Endothelial cell of umbilical vein (primary cell): ENCODE measurements at regions not wholly inside any gene's neighbourhood (a gene's known extent, or its start where the extent isn't known, plus 50 kb on each side); places are given as distances from the start of the nearest gene placed in this dataset.

Experiments used
- BruUV-seq: library from RNA; stranded (reverse); fragments of 400-500 nt; replicated peaks from 2 replicates; lab custom pipeline; 2021; lab: Mats Ljungman, UMichigan
- CTCF ChIA-PET: fragments of 300-600, 350-600 bp; sonication (Branson Sonifier 250); formaldehyde crosslinking; loops from one replicate; lab custom pipeline; 2021; ENCODE audit warnings: antibody characterized with exemption, inconsistent platforms; lab: Charles Lee
- POLR2A ChIA-PET: fragments of 300-600, 350-600 bp; sonication (Branson Sonifier 250); formaldehyde crosslinking; loops from one replicate; lab custom pipeline; 2021; ENCODE audit warnings: antibody characterized with exemption, inconsistent platforms; lab: Charles Lee
- DNase-seq: peaks from one replicate; pipeline ENCODE4 v3.0.0-alpha.2; 2011; ENCODE audit warnings: low read depth, low spot score
- FAIRE-seq: peaks from 2 replicates; lab custom pipeline; 2011; peaks lifted over from hg19 to GRCh38; lab: Jason Lieb, UNC
- H2AFZ ChIP-seq: 2 replicates; pipeline ENCODE4 v1.6.0; 2012; ENCODE audit warnings: low read depth, low read length, control low read depth, inconsistent platforms
- H3K27ac ChIP-seq: 2 replicates; pipeline ENCODE4 v1.5.1; 2011; ENCODE audit warnings: low read depth, mild to moderate bottlenecking, control low read depth, low read length, moderate library complexity; ENCODE audit not compliant: insufficient read depth
- H3K27me3 ChIP-seq, 2 experiments: 2 replicates each; pipeline versions ENCODE4 v1.6.0 to v1.6.1; 2011; ENCODE audit warnings: low read length in 2 of 2, mixed read lengths in 1 of 2; ENCODE audit not compliant: control insufficient read depth in 2 of 2, insufficient read depth in 2 of 2
- H3K36me3 ChIP-seq, 2 experiments: 2 replicates in 1 of 2; 3 replicates in 1 of 2; pipeline ENCODE4 v1.5.1; 2011; ENCODE audit warnings: low read length in 2 of 2, mild to moderate bottlenecking in 1 of 2, moderate library complexity in 1 of 2; ENCODE audit not compliant: control insufficient read depth in 2 of 2, insufficient read depth in 2 of 2; ENCODE audit errors: extremely low read depth in 1 of 2
- H3K4me1 ChIP-seq: 3 replicates; pipeline ENCODE4 v1.5.1; 2011; ENCODE audit warnings: mild to moderate bottlenecking, low read length; ENCODE audit not compliant: control insufficient read depth, insufficient read depth; ENCODE audit errors: extremely low read depth
- H3K4me2 ChIP-seq: 2 replicates; pipeline ENCODE4 v1.6.1; 2011; ENCODE audit warnings: low read length, control low read depth, mixed read lengths; ENCODE audit not compliant: insufficient read depth
- H3K4me3 ChIP-seq, 3 experiments: fragments of 200-600 bp in 1 of 3; sonication (generic), shearing (Covaris generic) in 1 of 3; replicated peaks in 1 of 3; 2 replicates each; pipeline ENCODE4 v1.5.1; 2011 to 2016; ENCODE audit warnings: control low read depth in 3 of 3, low read length in 3 of 3, mild to moderate bottlenecking in 2 of 3, inconsistent platforms in 1 of 3, low read depth in 1 of 3, moderate library complexity in 1 of 3; ENCODE audit not compliant: insufficient read depth in 1 of 3
- H3K79me2 ChIP-seq: 2 replicates; pipeline ENCODE4 v1.6.0; 2012; ENCODE audit warnings: low read length, inconsistent platforms; ENCODE audit not compliant: control insufficient read depth, insufficient read depth
- H3K9ac ChIP-seq: replicated peaks from 2 replicates; pipeline ENCODE3; 2011; ENCODE audit warnings: low read length, control low read depth; ENCODE audit not compliant: insufficient read depth; ENCODE audit errors: extremely low read depth
- H3K9me1 ChIP-seq: replicated peaks from 3 replicates; pipeline ENCODE4 v1.6.0; 2011; ENCODE audit warnings: mild to moderate bottlenecking, low read length; ENCODE audit not compliant: control insufficient read depth, insufficient read depth; ENCODE audit errors: extremely low read depth
- H3K9me3 ChIP-seq: replicated peaks from 2 replicates; pipeline ENCODE4 v1.5.1; 2012; ENCODE audit warnings: low read length, inconsistent platforms; ENCODE audit not compliant: control insufficient read depth, insufficient read depth
- H4K20me1 ChIP-seq: replicated peaks from 2 replicates; pipeline ENCODE3; 2011; ENCODE audit warnings: mild to moderate bottlenecking, low read length; ENCODE audit not compliant: control insufficient read depth, insufficient read depth; ENCODE audit errors: extremely low read depth
- EZH2 ChIP-seq: IDR thresholded peaks from 2 replicates; pipeline ENCODE4 v1.6.1; 2012; ENCODE audit warnings: borderline replicate concordance, low read depth, mild to moderate bottlenecking, moderate library complexity, low read length, inconsistent platforms; ENCODE audit not compliant: severe bottlenecking
- FOS ChIP-seq: IDR thresholded peaks from 2 replicates; pipeline ENCODE4 v1.6.1; 2011; ENCODE audit warnings: mild to moderate bottlenecking, low read length, moderate library complexity, borderline replicate concordance; ENCODE audit not compliant: insufficient read depth
- GATA2 ChIP-seq: IDR thresholded peaks from 2 replicates; pipeline ENCODE4 v1.7.0; 2011; ENCODE audit warnings: low read depth, mild to moderate bottlenecking, moderate library complexity, mixed read lengths, low read length; ENCODE audit not compliant: insufficient read length, insufficient read depth
- JUN ChIP-seq: IDR thresholded peaks from 2 replicates; pipeline ENCODE4 v1.6.1; 2011; ENCODE audit warnings: borderline replicate concordance, low read depth; ENCODE audit not compliant: insufficient read length, insufficient read depth
- MYC ChIP-seq: IDR thresholded peaks from one replicate; pipeline ENCODE4 v1.6.1; 2011; ENCODE audit warnings: mild to moderate bottlenecking, low read depth, low read length
- POLR2A ChIP-seq: IDR thresholded peaks from 2 replicates; pipeline ENCODE4 v1.6.1; 2012; ENCODE audit warnings: low read depth, mild to moderate bottlenecking, control low read depth, low read length
- POLR2AphosphoS5 ChIP-seq: IDR thresholded peaks from 2 replicates; pipeline ENCODE4 v1.6.1; 2012; ENCODE audit warnings: low read depth, mild to moderate bottlenecking, control low read depth, low read length, moderate library complexity; ENCODE audit not compliant: insufficient read depth
- dilution Hi-C: fragments of 300-500 bp; cut with MboI; formaldehyde crosslinking; loops from one replicate; pipeline ENCODE4 v1.15.0; 2019; ENCODE audit warnings: low sequenced_read_pairs; ENCODE audit not compliant: extremely low pct_ligation_motif_present
- intact Hi-C: fragments of 100-400 bp; cut with micrococcal nuclease; formaldehyde crosslinking; loops from one replicate; pipeline ENCODE4 v1.10.0; 2022
- TF ChIP-seq, protein P1 (sequence below), 2 donors: IDR thresholded peaks; 1 replicate in 1 of 2; 2 replicates in 1 of 2; pipeline ENCODE4 v1.5.1; 2011; ENCODE audit warnings: low read length in 2 of 2, mild to moderate bottlenecking in 2 of 2, moderate library complexity in 2 of 2, control low read depth in 1 of 2, inconsistent platforms in 1 of 2, low read depth in 1 of 2; ENCODE audit not compliant: insufficient read depth in 1 of 2; ENCODE audit errors: extremely low read depth in 1 of 2
- TF ChIP-seq, protein P2 (sequence below): IDR thresholded peaks from 2 replicates; pipeline ENCODE4 v1.6.1; 2011; ENCODE audit not compliant: insufficient read depth, insufficient read length

DNA sequence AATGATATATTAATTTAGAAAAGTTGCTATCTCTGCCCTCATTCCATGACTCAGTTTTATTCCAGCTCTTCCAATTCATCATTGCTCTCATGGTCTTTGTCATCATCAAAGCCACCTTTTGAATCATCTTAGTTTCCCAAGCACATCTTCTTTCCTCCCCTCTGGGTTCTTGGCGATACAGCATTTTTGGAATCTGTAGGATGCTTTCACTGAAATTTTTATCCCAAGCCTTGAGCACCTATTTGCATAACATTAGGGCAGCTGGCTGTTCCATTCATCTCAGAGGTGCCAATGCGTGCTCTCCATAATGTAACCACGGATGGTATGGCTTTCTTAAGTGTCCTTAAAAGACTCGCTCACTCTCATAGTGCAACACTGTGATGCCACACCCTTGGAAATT, 100.4 kb downstream of the SNX5 start:
- dilution Hi-C loops, result no loop called here
- BruUV-seq, result no TSS peak
- Histone ChIP-seq H3K9me1 (no peaks in the 10 kb centered on the region), H3K27me3 (peaks cover 16 to 24% of the 10 kb centered on the region in 2 experiments), H3K4me2 (no peak overlapping the region), H3K36me3 (no peaks in the 10 kb centered on the region), H3K4me3 (no peak overlapping the region), H2AFZ (no peak overlapping the region), H3K79me2 (no peaks in the 10 kb centered on the region), H3K4me1 (no peaks in the 10 kb centered on the region), H3K27ac (no peak overlapping the region), H4K20me1 (no peaks in the 10 kb centered on the region), H3K9ac (no peak overlapping the region), H3K9me3 (no peaks in the 10 kb centered on the region)
- no peak for DNase-seq
- TF ChIP-seq POLR2A (no peak), FOS (no peak), EZH2 (no peak), JUN (no peak), MYC (no peak), POLR2AphosphoS5 (no peak), GATA2 (no peak)
- TF ChIP-seq, protein P1, sequence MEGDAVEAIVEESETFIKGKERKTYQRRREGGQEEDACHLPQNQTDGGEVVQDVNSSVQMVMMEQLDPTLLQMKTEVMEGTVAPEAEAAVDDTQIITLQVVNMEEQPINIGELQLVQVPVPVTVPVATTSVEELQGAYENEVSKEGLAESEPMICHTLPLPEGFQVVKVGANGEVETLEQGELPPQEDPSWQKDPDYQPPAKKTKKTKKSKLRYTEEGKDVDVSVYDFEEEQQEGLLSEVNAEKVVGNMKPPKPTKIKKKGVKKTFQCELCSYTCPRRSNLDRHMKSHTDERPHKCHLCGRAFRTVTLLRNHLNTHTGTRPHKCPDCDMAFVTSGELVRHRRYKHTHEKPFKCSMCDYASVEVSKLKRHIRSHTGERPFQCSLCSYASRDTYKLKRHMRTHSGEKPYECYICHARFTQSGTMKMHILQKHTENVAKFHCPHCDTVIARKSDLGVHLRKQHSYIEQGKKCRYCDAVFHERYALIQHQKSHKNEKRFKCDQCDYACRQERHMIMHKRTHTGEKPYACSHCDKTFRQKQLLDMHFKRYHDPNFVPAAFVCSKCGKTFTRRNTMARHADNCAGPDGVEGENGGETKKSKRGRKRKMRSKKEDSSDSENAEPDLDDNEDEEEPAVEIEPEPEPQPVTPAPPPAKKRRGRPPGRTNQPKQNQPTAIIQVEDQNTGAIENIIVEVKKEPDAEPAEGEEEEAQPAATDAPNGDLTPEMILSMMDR (IDR thresholded peaks at IDR 0.05; ENCODE audit: extremely low read depth in 1 of 2, insufficient read depth in 1 of 2, low read depth in 1 of 2, low read length in 2 of 2), result no peak
- TF ChIP-seq, protein P2, sequence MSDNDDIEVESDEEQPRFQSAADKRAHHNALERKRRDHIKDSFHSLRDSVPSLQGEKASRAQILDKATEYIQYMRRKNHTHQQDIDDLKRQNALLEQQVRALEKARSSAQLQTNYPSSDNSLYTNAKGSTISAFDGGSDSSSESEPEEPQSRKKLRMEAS, result no peak
- ChIA-PET POLR2A (no interaction called here), CTCF (interaction anchor here (0.7 to 1.4 kb wide), 3 partner anchors 11 to 46 kb away, joined by 3 to 4 read pairs (median 3); no protein-coding TSS in a partner anchor)
- intact Hi-C loops, result no loop called here
- no peak for FAIRE-seq
